Keratinocyte (primary cell): ENCODE measurements at regions not wholly inside any gene's neighbourhood (a gene's known extent, or its start where the extent isn't known, plus 50 kb on each side); places are given as distances from the start of the nearest gene placed in this dataset.

Experiments used
- DNase-seq: peaks from one replicate; pipeline ENCODE4 v3.0.0-alpha.2; 2011; ENCODE audit warnings: low read depth, missing footprints, low spot score
- FAIRE-seq: peaks from 2 replicates; lab custom pipeline; 2011; peaks lifted over from hg19 to GRCh38; lab: Jason Lieb, UNC
- H2AFZ ChIP-seq: 2 replicates; pipeline ENCODE4 v1.6.0; 2012; ENCODE audit warnings: low read length, control low read depth, inconsistent platforms; ENCODE audit not compliant: control insufficient read depth
- H3K27ac ChIP-seq: 2 replicates; pipeline ENCODE4 v1.5.1; 2011; ENCODE audit warnings: low read length; ENCODE audit not compliant: control insufficient read depth, insufficient read depth
- H3K27me3 ChIP-seq: 3 replicates; pipeline ENCODE4 v1.6.0; 2011; ENCODE audit warnings: low read length; ENCODE audit not compliant: control insufficient read depth, insufficient read depth; ENCODE audit errors: extremely low read depth
- H3K36me3 ChIP-seq, 2 experiments: 2 replicates in 1 of 2; 3 replicates in 1 of 2; pipeline ENCODE4 v1.5.1; 2011; ENCODE audit warnings: low read length in 2 of 2, mild to moderate bottlenecking in 1 of 2; ENCODE audit not compliant: control insufficient read depth in 2 of 2, insufficient read depth in 2 of 2; ENCODE audit errors: extremely low read depth in 1 of 2
- H3K4me1 ChIP-seq: 3 replicates; pipeline ENCODE4 v1.5.1; 2011; ENCODE audit warnings: low read length; ENCODE audit not compliant: control insufficient read depth, insufficient read depth; ENCODE audit errors: extremely low read depth
- H3K4me2 ChIP-seq: 3 replicates; pipeline ENCODE4 v1.6.0; 2011; ENCODE audit warnings: low read depth, low read length; ENCODE audit not compliant: control insufficient read depth, insufficient read depth; ENCODE audit errors: extremely low read depth
- H3K4me3 ChIP-seq, 3 experiments: fragments of 200-600 bp in 1 of 3; sonication (generic) in 1 of 3; 2 replicates in 2 of 3; 3 replicates in 1 of 3; pipeline ENCODE4 v1.5.1; 2011 to 2016; ENCODE audit warnings: low read length in 3 of 3, mild to moderate bottlenecking in 3 of 3, control low read depth in 2 of 3, inconsistent platforms in 1 of 3, low read depth in 1 of 3, mixed read lengths in 1 of 3, mixed run types in 1 of 3, moderate library complexity in 1 of 3; ENCODE audit not compliant: control insufficient read depth in 2 of 3, insufficient read depth in 2 of 3; ENCODE audit errors: extremely low read depth in 1 of 3
- H3K79me2 ChIP-seq: 2 replicates; pipeline ENCODE4 v1.6.0; 2012; ENCODE audit warnings: low read length; ENCODE audit not compliant: control insufficient read depth, insufficient read depth
- H3K9ac ChIP-seq: 3 replicates; pipeline ENCODE4 v1.6.0; 2011; ENCODE audit warnings: low read length; ENCODE audit not compliant: control insufficient read depth, insufficient read depth; ENCODE audit errors: extremely low read depth
- H3K9me1 ChIP-seq: 3 replicates; pipeline ENCODE4 v1.6.0; 2011; ENCODE audit warnings: low read length; ENCODE audit not compliant: control insufficient read depth, insufficient read depth; ENCODE audit errors: extremely low read depth
- H3K9me3 ChIP-seq: 2 replicates; pipeline ENCODE4 v1.5.1; 2012; ENCODE audit warnings: low read depth, low read length; ENCODE audit not compliant: control insufficient read depth
- H4K20me1 ChIP-seq: 3 replicates; pipeline ENCODE4 v1.6.0; 2011; ENCODE audit warnings: low read length; ENCODE audit not compliant: control insufficient read depth, insufficient read depth; ENCODE audit errors: extremely low read depth
- CTCF ChIP-seq, 3 experiments: IDR thresholded peaks in 1 of 3; conservative IDR thresholded peaks in 1 of 3; optimal IDR thresholded peaks in 1 of 3; 2 replicates in 2 of 3; 3 replicates in 1 of 3; pipeline versions ENCODE3 to v1.5.1; 2011; ENCODE audit warnings: low read length in 3 of 3, mild to moderate bottlenecking in 3 of 3, moderate library complexity in 2 of 3, control low read depth in 1 of 3, inconsistent platforms in 1 of 3; ENCODE audit not compliant: insufficient read depth in 2 of 3; ENCODE audit errors: extremely low read depth in 1 of 3
- EZH2 ChIP-seq: IDR thresholded peaks from one replicate; pipeline ENCODE4 v1.6.1; 2012; ENCODE audit warnings: inconsistent platforms, mild to moderate bottlenecking, low read length, moderate library complexity
- dilution Hi-C: fragments of 300-500 bp; cut with MboI; formaldehyde crosslinking; loops from one replicate; pipeline ENCODE4 v1.7.0; 2020; ENCODE audit warnings: low sequenced_read_pairs; ENCODE audit not compliant: extremely low pct_ligation_motif_present

DNA sequence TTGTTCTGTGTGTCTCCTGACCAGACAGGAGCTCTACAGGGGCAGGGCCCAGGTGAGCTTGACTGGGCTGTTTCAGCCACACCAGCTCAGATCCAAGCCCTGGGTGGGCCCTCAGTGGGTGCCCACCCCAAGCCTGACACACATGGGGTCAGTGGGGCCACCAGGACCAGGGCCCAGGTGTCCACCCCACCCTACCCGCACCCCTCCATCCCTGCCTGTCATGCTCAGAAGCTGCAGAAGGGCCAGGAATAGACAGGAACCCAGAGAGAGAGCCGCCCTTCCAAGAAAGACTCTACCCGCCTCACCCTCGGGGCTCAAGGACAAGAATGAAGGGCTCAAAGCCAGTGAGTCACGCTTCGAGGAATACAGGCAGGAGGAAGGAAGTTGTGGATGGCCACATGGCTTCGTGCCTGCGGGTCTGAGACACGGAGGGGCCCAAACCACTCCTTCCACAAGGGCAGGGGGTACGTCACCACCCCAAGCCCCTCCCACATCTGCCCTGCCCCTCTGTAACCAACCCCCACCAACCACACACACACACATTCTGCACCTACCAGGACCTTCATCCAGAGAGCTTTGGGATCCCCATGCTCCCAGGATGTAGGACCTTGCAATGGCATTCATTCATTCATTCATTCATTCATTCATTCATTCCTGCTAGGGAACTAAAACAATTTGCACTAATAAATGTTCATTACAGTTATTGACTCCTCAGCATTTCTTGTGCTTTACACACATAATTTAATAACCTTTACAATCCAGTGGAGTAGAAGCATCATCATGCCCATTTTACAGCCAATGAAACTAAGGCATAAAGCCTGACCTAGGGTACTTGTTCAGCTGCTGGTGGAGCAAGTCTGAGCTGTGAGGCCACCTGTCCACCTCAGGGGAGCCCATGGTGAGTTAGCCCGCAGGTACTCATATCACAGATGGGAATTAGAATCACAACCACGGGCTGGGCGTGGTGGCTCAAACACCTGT lies 55.9 kb upstream of the STXBP1 start:
- H3K4me3 ChIP-seq: peak overlapping the region in 2 of 3 experiments; percentile 38 to 51
- H3K9me3 ChIP-seq: no peaks in the 10 kb centered on the region
- peak overlapping the region; percentile 70 for H3K9ac ChIP-seq
- peaks cover 88% of the 10 kb centered on the region for H3K79me2 ChIP-seq
- peaks cover 39 to 70% of the 10 kb centered on the region in 2 experiments for H3K36me3 ChIP-seq
- H3K4me2 ChIP-seq: peak overlapping the region; percentile 81
- H4K20me1 ChIP-seq: peaks cover 26% of the 10 kb centered on the region
- H3K4me1 ChIP-seq: peaks cover 66% of the 10 kb centered on the region
- H3K27ac ChIP-seq: peak overlapping the region; percentile 83
- H2AFZ ChIP-seq: no peak overlapping the region
- peak; percentile 100 for FAIRE-seq
- TF ChIP-seq CTCF (optimal IDR thresholded peaks at IDR 0.05 in 1 of 3, IDR thresholded peaks at IDR 0.05 in 1 of 3, conservative IDR thresholded peaks at IDR 0.05 in 1 of 3; ENCODE audit: extremely low read depth in 1 of 3, insufficient read depth in 2 of 3, low read length in 3 of 3) (no peak), EZH2 (no peak)
- dilution Hi-C loops: no loop called here
- H3K27me3 ChIP-seq: no peaks in the 10 kb centered on the region
- DNase-seq: peak; percentile 94
- H3K9me1 ChIP-seq: peaks cover 10% of the 10 kb centered on the region

DNA sequence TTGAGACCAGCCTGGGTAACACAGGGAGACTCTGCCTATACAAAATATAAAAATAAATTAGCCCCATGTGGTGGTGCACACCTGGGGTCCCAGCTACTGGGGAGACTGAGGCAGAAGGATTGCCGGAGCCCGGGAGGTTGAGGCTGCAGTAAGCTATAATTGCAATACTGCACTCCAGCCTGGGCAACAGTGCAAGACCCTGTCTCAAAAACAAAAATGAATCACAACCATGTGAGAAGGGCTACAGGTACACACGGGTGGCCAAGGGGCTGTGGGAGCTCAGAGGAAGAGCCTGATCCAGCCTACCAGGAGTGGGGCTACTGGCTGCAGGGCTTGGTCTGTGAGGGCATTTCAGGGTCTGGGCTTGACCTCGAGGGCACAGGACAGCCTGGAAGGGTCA lies 55.2 kb upstream of the STXBP1 start:
- FAIRE-seq (no peak), DNase-seq (no peak)
- Histone ChIP-seq H3K27me3 (no peaks in the 10 kb centered on the region), H3K9ac (no peak overlapping the region), H4K20me1 (peaks cover 22% of the 10 kb centered on the region), H3K9me3 (no peaks in the 10 kb centered on the region), H3K79me2 (peaks cover 86% of the 10 kb centered on the region), H3K4me2 (peak overlapping the region; percentile 35), H3K9me1 (peaks cover 10% of the 10 kb centered on the region), H3K36me3 (peaks cover 41 to 70% of the 10 kb centered on the region in 2 experiments), H2AFZ (no peak overlapping the region), H3K4me1 (peaks cover 71% of the 10 kb centered on the region), H3K27ac (peak overlapping the region; percentile 24), H3K4me3 (peak overlapping the region in 1 of 3 experiments; percentile 17)
- dilution Hi-C loops: no loop called here
- TF ChIP-seq EZH2: no peak
- no peak for TF ChIP-seq CTCF (optimal IDR thresholded peaks at IDR 0.05 in 1 of 3, IDR thresholded peaks at IDR 0.05 in 1 of 3, conservative IDR thresholded peaks at IDR 0.05 in 1 of 3; ENCODE audit: extremely low read depth in 1 of 3, insufficient read depth in 2 of 3, low read length in 3 of 3)
